ENCODE measurements at regions not wholly inside any gene's neighbourhood (a gene's known extent, or its start where the extent isn't known, plus 50 kb on each side); places are given as distances from the start of the nearest gene placed in this dataset.
"Not testable (repeated sequence)": the region's sequence is repeated elsewhere in the genome, so short reads cannot be mapped to it uniquely, and the experiment has no call there.

DNA sequence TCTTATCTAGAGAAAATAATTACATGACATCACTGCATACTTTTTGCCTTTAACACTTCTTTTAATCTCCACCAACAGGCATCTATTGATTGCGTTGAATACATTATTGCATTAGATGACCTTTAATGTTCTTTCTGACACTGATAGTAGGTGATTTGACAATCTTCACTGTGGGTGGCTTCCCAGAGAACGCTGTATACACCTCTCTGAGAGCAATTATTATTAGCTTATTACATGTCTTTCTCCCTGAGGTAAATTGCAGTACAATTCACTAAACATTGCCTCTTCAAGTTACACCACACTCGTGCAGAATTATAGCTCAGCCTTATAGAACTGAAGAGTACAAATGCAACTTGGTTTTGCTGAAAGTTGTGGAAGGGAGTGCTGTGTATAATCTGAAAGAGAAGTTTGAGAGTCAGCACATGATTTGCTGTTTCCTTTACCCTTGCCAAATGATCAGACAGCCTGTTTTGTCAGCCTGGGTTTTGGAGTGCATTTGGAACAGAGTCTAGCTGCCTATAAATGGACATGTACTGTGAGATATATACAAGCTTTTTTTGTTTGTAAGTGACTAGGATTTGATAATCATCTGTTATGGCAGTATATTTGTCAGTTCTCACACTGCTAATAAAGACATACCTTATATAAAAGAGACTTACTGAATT, 369.2 kb downstream of the CCER1 start:
- no peak for DNase-seq

DNA sequence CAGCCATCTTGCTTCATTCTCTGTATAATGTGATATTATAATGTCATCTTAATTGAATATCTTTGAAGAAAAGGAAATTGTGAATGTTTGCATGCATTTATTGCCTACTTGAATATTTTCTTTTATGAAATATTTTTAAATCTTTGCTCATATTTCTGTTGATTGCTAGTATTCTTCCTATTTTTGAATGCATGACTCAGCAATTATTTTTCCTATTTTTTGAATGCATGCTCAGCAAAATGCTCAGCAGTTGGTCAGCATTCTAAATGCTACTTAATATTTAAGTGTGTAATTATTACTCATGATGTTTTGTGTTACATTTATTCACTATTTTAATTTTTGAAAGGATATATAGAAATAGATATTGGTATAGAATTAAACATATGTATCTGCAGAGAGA, 378.3 kb downstream of the CCER1 start:
- DNase-seq = no peak

- no peak for DNase-seq
Observed at GRCh38 chr12:90575995-90576394, 379.0 kb downstream of the CCER1 start.

GRCh38 chr12:90574676-90575075, 380.3 kb downstream of the CCER1 start:
- no peak for DNase-seq

GRCh38 chr12:90572778-90573177, 382.2 kb downstream of the CCER1 start:
- DNase-seq = no peak

DNA sequence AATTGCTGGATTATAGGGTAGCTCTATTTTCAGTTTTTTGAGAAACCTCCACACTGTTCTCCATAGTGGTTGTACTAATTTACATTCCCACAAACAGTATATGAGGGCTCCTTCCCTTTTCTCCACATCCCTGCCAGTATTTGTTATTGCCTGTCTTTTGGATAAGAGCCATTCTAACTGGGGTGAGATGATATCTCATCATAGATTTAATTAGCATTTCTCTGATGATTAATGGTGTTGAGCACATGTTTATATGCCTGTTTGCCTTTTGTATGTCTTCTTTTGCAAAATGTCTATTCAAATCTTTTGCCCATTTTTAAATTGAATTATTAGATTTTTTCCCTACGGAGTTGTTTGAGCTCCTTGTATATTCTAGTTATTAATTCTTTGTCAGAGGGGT, 385.3 kb downstream of the CCER1 start:
- DNase-seq = no peak

- DNase-seq = no peak
Observed at GRCh38 chr12:90562671-90563070, 392.3 kb downstream of the CCER1 start.

GRCh38 chr12:90548595-90548994, 406.4 kb downstream of the CCER1 start:
- no peak for DNase-seq

- no peak for DNase-seq
Observed at GRCh38 chr12:90546511-90546910, 408.5 kb downstream of the CCER1 start.

DNA sequence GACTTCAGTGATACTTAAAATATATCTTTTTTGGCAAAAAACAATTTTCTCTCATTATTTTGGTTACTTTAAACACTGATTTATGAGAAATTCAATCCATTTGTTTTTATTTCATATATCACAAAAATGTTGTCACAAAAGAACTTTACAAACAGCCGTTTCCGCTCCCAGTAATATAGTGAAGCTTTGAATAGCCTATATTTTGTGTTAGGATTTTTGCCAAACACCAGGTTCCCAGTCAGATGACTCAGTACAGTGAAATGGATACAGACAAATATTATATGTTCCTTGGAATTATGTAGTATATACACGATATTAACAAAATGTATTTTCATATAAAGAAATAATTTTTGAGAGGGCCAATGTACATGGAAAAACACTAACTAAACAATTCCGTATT, 411.1 kb downstream of the CCER1 start:
- no peak for DNase-seq

DNA sequence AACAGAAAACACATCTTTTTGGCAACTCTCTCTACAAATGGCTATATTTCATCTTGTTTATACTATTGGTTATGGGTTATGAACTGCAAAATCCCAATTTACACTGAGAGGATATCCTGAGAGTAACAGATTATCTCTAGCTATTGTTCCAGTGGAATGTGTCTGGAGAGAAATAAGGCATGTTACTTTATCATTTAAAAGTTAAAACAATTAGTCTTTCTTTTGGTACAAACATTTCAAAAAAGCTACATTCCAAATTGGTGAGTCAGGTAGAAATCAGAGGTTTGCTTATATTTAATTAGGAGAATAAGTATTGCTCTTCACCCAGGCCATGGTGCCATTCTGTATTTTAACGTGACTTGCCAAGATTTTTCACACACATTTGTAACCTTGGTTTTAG, 411.6 kb downstream of the CCER1 start:
- no peak for DNase-seq

GRCh38 chr12:90542852-90543251, 412.1 kb downstream of the CCER1 start:
- not testable (repeated sequence) for DNase-seq

- DNase-seq = not testable (repeated sequence)
Observed at GRCh38 chr12:90533828-90534227, 421.1 kb downstream of the CCER1 start.

GRCh38 chr12:90520002-90520734, 434.8 kb downstream of the CCER1 start:
- DNase-seq = no peak

DNA sequence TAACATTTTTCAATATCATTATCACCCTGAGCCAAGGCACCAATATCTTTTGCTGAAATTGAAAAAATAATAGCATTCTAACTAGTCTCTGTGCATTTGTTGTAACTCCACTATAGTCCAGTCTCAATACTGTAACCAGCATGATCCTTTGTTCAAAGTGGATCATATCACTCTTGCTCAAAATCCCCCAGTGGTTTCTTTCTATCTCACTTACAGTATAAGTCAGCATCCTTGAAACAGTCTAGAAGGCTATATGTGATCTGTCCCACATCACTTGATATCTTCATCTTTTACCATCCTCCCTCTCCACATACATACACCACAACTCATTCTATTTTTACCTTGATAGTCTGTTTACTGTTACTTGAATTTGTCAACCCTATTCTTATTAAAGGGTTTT, 435.7 kb downstream of the CCER1 start:
- DNase-seq = no peak

DNA sequence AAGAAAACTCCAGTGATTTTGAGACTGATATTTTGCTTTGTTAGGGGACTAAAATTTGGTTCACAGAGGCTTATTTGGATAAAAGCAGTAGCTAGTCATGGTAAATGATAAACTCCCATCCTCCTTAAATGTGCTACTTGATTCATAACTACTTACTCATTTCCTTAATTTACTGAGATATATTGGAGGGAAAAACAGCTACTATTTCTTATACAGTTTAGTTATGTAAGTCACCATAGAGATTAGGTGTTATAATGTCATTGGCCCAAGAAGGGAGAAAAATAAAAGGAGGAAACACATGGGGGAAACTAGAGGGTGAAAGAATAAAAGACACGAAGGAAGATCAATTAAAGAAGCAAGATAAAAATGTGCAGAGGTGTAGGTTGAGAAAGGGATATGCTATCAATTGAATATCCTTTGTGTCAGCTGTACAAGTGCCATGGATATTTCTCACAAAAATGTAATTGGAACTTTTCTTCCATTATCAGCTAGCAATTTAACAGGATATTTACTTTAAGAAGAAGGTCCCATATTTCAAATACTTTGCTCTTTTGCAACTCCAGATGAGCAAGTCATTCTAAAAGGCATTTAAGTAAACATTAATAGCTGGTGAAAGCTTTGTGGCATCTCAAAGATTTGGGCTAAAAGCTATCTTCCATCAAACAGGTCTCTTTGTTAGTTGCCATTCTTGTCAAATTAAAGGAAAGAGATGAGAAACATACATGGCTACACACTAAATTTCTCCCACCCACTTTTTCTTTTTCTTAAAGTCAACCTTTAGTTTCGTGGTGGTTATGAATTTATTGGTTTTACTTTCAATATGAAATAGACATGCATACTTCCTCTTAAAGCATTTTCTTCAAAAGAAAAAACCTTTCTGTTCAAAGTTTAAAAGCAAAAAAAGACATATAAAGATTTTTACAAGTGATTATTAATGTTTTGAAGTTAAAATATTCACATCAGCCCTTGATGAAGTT, 439.5 kb downstream of the CCER1 start:
- DNase-seq = no peak

- DNase-seq = no peak
Observed at GRCh38 chr12:90514325-90514724, 440.7 kb downstream of the CCER1 start.

DNA sequence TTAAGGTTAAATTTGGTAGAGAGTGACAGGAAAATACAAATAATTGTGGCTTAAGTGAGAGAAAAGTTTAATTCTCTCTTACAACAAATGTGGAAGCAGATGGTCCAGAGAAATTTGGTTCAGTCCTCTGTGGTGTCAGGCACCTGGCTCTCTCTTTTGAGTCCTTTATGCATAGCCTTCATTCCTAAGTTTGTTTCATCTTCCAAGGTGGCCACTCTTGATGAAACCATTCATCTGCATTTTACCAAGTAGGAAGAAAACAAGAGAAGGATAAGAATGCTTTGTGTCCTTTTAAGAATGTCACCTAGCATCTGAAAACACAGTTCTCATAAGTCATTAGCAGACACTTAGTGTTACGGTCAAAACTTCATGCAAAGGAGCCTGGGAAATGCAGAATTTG, 442.5 kb downstream of the CCER1 start:
- DNase-seq = no peak

- no peak for DNase-seq
Observed at GRCh38 chr12:90510948-90511347, 444.0 kb downstream of the CCER1 start.

DNA sequence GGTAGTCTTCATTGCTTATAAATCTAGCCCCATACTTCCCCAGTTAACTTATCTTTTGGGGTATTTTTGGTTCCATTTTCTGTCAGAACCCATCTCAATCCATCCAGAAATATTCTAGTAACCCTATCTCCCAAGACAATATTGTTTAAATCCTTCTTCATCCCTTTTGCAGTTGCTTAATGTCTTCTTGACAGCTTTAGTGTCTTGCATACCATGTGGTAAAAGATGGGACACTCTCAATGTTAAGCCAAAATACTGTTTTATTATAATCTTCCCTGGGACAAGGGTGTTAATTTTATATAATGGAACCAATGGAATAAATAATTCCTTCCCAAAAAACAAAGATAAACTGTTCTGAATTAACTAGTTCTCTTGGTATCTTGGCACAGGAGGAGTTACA, 450.2 kb downstream of the CCER1 start:
- DNase-seq = no peak

DNA sequence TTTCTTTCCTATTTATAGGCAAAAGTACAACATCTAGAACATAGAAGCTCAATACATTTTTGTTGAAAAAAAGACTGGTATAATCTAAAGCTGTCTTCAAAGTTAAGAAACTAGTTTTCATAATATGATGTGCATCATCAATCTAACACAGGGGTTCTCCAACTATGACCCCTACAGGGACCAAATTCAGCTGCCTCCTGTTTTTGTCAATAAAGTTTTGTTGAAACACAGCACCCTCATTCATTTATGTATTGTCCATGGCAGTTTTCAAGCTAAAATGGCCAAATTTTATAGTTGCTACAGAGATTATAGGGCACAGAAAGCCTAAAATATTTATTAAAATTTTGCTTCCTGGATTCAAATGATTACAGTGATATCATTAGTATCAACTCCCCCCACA, 452.9 kb downstream of the CCER1 start:
- no peak for DNase-seq

- DNase-seq = no peak
Observed at GRCh38 chr12:90501412-90501811, 453.6 kb downstream of the CCER1 start.

DNA sequence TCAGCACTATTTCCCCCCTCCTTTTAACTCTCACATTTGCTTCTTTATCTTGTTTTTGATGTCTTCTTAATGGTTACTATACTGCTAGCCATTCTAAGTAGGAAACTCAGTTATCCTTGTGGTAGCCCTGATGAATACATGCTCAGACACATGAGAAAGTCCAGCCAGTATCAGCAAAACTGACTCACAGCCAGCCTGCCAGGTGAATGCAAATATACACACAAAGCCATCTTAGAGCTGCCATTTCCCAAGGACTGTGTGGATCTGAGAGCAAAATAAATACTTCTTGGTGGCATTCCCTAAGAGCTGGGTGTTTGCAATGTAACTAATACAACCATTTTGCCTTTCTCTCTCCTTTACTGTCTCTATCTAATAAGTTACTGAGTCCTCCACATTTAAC, 455.2 kb downstream of the CCER1 start:
- no peak for DNase-seq
